GM21825 (cell line): ENCODE measurements at regions not wholly inside any gene's neighbourhood (a gene's known extent, or its start where the extent isn't known, plus 50 kb on each side); places are given as distances from the start of the nearest gene placed in this dataset.

Experiments
- ATAC-seq: cut with Tn5 transposase; IDR thresholded peaks from one replicate; pipeline ENCODE4 v1.9.1; 2021; ENCODE audit warnings: mild to moderate bottlenecking, moderate library complexity; ENCODE audit not compliant: unreplicated experiment

GRCh38 chr7:108810756-108811385 is 241.2 kb downstream of the DNAJB9 start:
- ATAC-seq, result no peak

- no peak for ATAC-seq
These were observed 243.8 kb downstream of the DNAJB9 start for GRCh38 chr7:108813251-108814014.

GRCh38 chr7:108815815-108816214 is 246.1 kb downstream of the DNAJB9 start:
- no peak for ATAC-seq

GRCh38 chr7:108818742-108819141 is 249.1 kb downstream of the DNAJB9 start:
- no peak for ATAC-seq

- ATAC-seq, result no peak
These were observed 255.3 kb downstream of the DNAJB9 start for GRCh38 chr7:108824840-108825580.

- no peak for ATAC-seq
These were observed 255.9 kb downstream of the DNAJB9 start for GRCh38 chr7:108825581-108825909.

GRCh38 chr7:108836256-108836655 is 266.6 kb downstream of the DNAJB9 start:
- ATAC-seq, result no peak

- ATAC-seq, result no peak
These were observed 268.5 kb downstream of the DNAJB9 start for GRCh38 chr7:108838198-108838597.

GRCh38 chr7:108839076-108839475 is 269.4 kb downstream of the DNAJB9 start:
- no peak for ATAC-seq

- ATAC-seq, result no peak
These were observed 276.3 kb downstream of the DNAJB9 start for GRCh38 chr7:108845951-108846350.

- no peak for ATAC-seq
These were observed 276.8 kb downstream of the DNAJB9 start for GRCh38 chr7:108846471-108846870.

- ATAC-seq, result no peak
These were observed 278.8 kb downstream of the DNAJB9 start for GRCh38 chr7:108848486-108848885.

- no peak for ATAC-seq
These were observed 290.9 kb downstream of the DNAJB9 start for GRCh38 chr7:108860615-108861014.

GRCh38 chr7:108861071-108861470 is 291.4 kb downstream of the DNAJB9 start:
- ATAC-seq, result no peak

GRCh38 chr7:108863227-108863848 is 293.7 kb downstream of the DNAJB9 start:
- no peak for ATAC-seq

GRCh38 chr7:108869070-108869469 is 299.4 kb downstream of the DNAJB9 start:
- no peak for ATAC-seq

- ATAC-seq, result no peak
These were observed 305.5 kb downstream of the DNAJB9 start for GRCh38 chr7:108875139-108875538.

- no peak for ATAC-seq
These were observed 321.2 kb downstream of the DNAJB9 start for GRCh38 chr7:108890862-108891261.

GRCh38 chr7:108908456-108908855 is 338.8 kb downstream of the DNAJB9 start:
- no peak for ATAC-seq

- no peak for ATAC-seq
These were observed 341.3 kb downstream of the DNAJB9 start for GRCh38 chr7:108911016-108911415.

GRCh38 chr7:108920490-108920889 is 350.8 kb downstream of the DNAJB9 start:
- ATAC-seq, result no peak
